Duodenal mucosa (tissue), 2 donors: ENCODE measurements at regions not wholly inside any gene's neighbourhood (a gene's known extent, or its start where the extent isn't known, plus 50 kb on each side); places are given as distances from the start of the nearest gene placed in this dataset.

Experiments used
- H3K27ac ChIP-seq: one replicate; pipeline ENCODE4 v1.7.0; 2013; ENCODE audit warnings: low read depth, low read length
- H3K27me3 ChIP-seq, 2 donors: one replicate each; pipeline ENCODE4 v1.7.0; 2013; ENCODE audit warnings: low read length in 2 of 2, control low read depth in 1 of 2; ENCODE audit not compliant: insufficient read depth in 2 of 2, control insufficient read depth in 1 of 2
- H3K36me3 ChIP-seq, 2 donors: one replicate each; pipeline ENCODE4 v1.7.0; 2013; ENCODE audit warnings: low read length in 2 of 2, control low read depth in 1 of 2; ENCODE audit not compliant: insufficient read depth in 2 of 2, control insufficient read depth in 1 of 2
- H3K4me1 ChIP-seq, 2 donors: one replicate each; pipeline ENCODE4 v1.7.0; 2013; ENCODE audit warnings: low read length in 2 of 2, control low read depth in 1 of 2; ENCODE audit not compliant: insufficient read depth in 2 of 2, control insufficient read depth in 1 of 2
- H3K4me3 ChIP-seq, 2 donors: one replicate each; pipeline ENCODE4 v1.7.0; 2013; ENCODE audit warnings: low read length in 2 of 2, low read depth in 1 of 2
- H3K9ac ChIP-seq, 2 donors: one replicate each; pipeline ENCODE4 v1.7.0; 2013; ENCODE audit warnings: low read length in 2 of 2, low read depth in 1 of 2
- H3K9me3 ChIP-seq, 2 donors: one replicate each; pipeline ENCODE4 v1.7.0; 2013; ENCODE audit warnings: low read length in 2 of 2, control low read depth in 1 of 2; ENCODE audit not compliant: control insufficient read depth in 1 of 2

DNA sequence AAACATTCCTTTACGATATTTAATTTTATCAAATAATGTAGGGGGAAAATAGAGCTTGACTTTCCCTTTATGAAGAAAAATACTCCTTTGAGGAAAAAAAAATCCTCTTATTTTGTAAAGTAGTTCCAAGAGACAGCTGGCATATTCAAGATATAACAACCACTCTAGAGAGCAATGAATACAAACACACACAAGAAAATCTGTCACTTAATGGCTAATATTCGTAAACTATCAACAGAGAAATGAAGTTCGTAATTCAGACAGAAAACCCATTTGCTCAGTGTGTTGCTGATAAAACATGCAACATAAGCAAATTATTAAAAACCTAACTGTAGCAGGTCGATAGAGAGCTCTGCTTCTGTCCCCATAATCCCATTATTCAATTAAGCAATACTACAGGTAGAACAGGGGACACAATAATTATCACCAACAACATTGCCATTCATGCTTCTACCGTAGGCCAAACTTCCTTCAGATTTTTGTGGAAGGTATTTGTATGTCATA lies 714.4 kb upstream of the MARCKS start:
- Histone ChIP-seq H3K9me3 (no peaks in the 10 kb centered on the region), H3K9ac (no peak overlapping the region), H3K4me1 (no peaks in the 10 kb centered on the region), H3K36me3 (no peaks in the 10 kb centered on the region), H3K27ac (no peak overlapping the region), H3K4me3 (no peak overlapping the region), H3K27me3 (no peaks in the 10 kb centered on the region)

DNA sequence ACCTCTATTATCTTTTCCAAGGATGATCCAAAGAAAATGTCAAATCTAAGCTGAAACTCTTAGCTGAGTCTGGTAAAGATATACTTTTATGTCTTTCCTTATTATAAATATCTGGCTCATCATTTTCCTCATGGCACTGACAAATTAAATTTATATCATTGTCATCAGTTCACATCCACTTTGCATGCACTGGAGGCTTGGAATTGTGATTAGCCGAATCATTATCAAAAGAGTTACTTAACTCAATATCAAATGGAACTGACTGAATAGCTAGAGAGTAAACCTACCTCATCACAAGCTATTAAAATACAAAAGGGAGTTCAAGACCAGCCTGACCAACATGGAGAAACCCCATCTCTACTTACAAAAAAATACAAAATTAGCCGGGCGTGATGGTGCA lies 713.9 kb upstream of the MARCKS start:
- H3K27ac ChIP-seq, result no peak overlapping the region
- no peak overlapping the region for H3K4me3 ChIP-seq
- no peaks in the 10 kb centered on the region for H3K36me3 ChIP-seq
- no peak overlapping the region for H3K9ac ChIP-seq
- no peaks in the 10 kb centered on the region for H3K4me1 ChIP-seq
- H3K9me3 ChIP-seq, result no peaks in the 10 kb centered on the region
- H3K27me3 ChIP-seq, result no peaks in the 10 kb centered on the region

DNA sequence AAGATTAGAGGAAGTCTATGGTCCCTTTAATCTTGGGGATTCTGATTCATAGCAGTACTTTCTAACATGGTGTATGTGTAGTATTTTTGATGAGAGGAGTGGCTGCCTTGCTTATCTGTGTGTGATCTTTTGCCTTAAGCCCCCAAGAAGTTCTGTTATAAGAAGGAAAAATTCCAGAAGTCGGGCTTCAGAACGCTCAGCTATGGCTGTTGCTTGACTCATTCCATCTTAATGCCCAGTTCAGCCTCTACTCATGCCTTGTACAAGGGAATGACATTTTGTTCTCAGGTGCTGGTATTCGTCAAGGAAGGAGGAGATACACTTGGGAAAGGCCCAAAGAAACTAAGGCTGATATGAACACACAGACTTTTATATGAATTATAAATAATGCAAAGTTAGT lies 713.0 kb upstream of the MARCKS start:
- Histone ChIP-seq H3K4me3 (no peak overlapping the region), H3K27ac (no peak overlapping the region)

DNA sequence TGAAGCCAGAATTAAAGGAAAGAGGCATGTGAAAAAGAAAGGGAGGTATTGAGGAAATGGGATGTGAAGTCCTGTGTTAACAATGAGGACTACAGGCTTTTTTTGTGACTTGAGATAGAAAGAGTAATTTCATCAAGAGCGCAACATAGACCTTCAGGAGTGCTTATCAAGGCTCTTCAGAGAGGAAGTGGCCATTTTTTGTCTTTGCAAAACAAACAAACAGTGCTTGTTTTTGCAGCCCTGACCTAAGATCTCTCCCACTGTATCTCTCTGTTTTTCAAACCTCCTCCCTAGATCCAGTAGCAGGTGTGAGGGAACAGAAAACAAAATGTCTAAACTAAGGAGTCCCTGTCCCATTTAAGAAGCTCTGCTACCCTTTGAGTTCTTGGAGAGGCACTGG lies 710.3 kb upstream of the MARCKS start:
- Histone ChIP-seq H3K27me3 (no peaks in the 10 kb centered on the region), H3K9me3 (no peaks in the 10 kb centered on the region)

More for the DNA sequence above, 713.0 kb upstream of the MARCKS start:
- no peaks in the 10 kb centered on the region for H3K4me1 ChIP-seq
- H3K36me3 ChIP-seq, result no peaks in the 10 kb centered on the region
- H3K27me3 ChIP-seq, result no peaks in the 10 kb centered on the region
- H3K9ac ChIP-seq, result no peak overlapping the region
- no peaks in the 10 kb centered on the region for H3K9me3 ChIP-seq

DNA sequence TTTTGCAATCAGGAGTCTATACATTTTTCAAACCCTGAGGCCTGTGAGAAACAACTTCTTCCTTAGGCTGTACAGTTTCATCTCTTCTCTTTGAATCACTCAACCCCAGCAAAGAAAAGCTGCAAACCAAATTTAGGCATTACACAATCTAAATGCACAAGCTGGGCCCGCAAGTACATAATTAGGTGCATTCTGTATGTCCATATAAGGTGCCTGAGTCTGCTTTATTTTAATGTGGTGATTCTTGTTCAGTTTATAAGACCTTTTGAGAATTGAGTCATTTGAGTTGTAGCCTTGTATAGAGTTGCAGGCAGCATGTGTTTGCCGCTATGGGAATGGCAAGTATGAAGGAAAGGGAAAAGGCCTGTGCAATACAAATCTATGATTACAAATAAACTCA lies 709.6 kb upstream of the MARCKS start:
- H3K9ac ChIP-seq, result no peak overlapping the region
- H3K9me3 ChIP-seq, result no peaks in the 10 kb centered on the region
- no peak overlapping the region for H3K4me3 ChIP-seq
- H3K27ac ChIP-seq, result no peak overlapping the region
- no peaks in the 10 kb centered on the region for H3K36me3 ChIP-seq
- no peaks in the 10 kb centered on the region for H3K27me3 ChIP-seq
- H3K4me1 ChIP-seq, result no peaks in the 10 kb centered on the region

More for the DNA sequence above, 710.3 kb upstream of the MARCKS start:
- H3K9ac ChIP-seq, result no peak overlapping the region
- H3K4me1 ChIP-seq, result no peaks in the 10 kb centered on the region
- H3K27ac ChIP-seq, result no peak overlapping the region
- no peaks in the 10 kb centered on the region for H3K36me3 ChIP-seq
- no peak overlapping the region for H3K4me3 ChIP-seq

DNA sequence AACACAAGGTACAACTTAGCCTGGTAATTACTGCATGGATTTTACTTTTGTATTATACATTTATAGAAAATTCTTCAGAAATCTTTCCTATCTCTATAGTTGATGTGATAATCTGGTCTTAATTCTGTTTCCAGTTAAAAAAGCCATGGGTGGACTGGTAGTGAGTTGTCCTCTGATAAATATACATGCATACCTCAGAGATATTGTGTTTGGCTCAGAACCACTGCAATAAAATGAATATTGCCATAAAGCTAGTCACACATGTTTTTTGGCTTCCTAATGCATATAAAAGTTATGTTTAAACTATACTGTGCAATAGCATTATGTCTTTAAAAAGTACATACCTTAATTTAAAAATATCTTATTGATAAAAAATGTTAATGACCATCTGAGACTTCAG lies 708.6 kb upstream of the MARCKS start:
- Histone ChIP-seq H3K27ac (no peak overlapping the region), H3K9me3 (no peaks in the 10 kb centered on the region), H3K36me3 (no peaks in the 10 kb centered on the region)

DNA sequence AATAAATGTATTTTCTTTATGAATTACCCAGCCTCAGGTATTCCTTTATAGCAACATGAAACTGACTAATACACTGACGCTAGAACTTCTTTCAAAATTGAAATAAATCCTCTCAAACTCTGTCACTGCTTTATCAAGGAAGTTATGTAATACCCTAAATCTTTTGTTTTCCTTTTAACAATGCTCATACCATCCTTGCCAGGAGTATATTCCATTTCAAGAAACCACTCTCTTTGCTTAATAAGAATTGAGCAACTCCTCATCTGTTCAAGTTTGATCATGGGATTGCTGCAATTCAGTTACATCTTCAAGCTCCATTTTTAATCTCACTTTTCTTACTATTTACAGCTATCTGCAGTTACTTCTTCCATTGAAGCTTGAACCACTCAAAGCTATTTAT lies 707.6 kb upstream of the MARCKS start:
- Histone ChIP-seq H3K4me1 (no peaks in the 10 kb centered on the region), H3K9me3 (no peaks in the 10 kb centered on the region), H3K27ac (no peak overlapping the region), H3K27me3 (no peaks in the 10 kb centered on the region), H3K4me3 (no peak overlapping the region), H3K36me3 (no peaks in the 10 kb centered on the region), H3K9ac (no peak overlapping the region)

More for the DNA sequence above, 708.6 kb upstream of the MARCKS start:
- Histone ChIP-seq H3K4me1 (no peaks in the 10 kb centered on the region), H3K27me3 (no peaks in the 10 kb centered on the region), H3K9ac (no peak overlapping the region), H3K4me3 (no peak overlapping the region)

DNA sequence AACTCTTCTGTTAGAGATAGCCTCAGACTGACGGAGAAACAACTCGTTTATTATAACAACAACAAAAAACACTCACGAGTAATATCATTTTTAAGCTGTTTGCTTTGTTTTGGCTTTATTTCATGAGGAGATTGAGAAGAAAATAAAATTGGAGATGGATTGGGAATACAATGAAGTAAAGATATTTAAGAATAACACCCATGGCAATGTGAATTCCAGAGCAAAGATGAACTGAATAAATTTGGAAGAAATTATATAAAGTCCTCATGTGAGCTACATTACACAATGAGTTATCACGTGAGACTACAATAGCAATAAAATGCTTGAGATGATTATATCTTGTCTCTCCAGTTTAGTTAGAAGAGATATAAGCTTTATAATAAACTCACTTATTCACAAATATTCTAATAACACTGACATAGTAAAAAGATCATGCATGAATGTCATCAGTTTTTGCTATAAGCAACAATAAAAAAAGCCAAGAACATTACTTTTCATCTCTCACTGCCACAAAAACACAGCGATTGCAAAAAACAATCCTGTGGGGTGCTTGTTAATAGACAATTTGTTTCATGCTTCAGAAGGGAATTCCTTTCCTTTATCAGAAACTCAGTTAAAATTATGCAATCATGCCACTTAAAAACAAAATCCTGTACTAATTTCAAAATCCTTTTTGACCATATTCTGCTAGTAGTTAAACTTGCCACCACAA lies 696.7 kb upstream of the MARCKS start:
- no peaks in the 10 kb centered on the region for H3K4me1 ChIP-seq
- H3K4me3 ChIP-seq, result no peak overlapping the region
- H3K36me3 ChIP-seq, result no peaks in the 10 kb centered on the region
- no peak overlapping the region for H3K27ac ChIP-seq
- no peaks in the 10 kb centered on the region for H3K9me3 ChIP-seq
- no peak overlapping the region for H3K9ac ChIP-seq
- no peaks in the 10 kb centered on the region for H3K27me3 ChIP-seq

DNA sequence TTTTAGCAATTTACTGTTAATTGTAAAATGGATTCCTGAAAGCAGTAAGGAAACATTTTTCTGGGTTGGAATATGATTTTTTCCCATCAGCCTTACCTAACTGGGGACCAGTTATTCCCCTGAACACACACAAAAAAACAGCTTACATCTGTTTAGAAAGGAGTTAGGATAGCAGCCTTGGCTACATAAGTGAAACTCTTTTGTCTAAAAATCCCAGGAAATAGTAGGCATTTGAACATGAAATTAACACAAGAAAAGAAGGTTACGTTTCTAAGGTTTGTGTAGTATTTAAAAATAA lies 696.2 kb upstream of the MARCKS start:
- no peaks in the 10 kb centered on the region for H3K27me3 ChIP-seq
- no peak overlapping the region for H3K4me3 ChIP-seq
- no peak overlapping the region for H3K27ac ChIP-seq
- no peak overlapping the region for H3K9ac ChIP-seq
- no peaks in the 10 kb centered on the region for H3K4me1 ChIP-seq
- H3K36me3 ChIP-seq, result no peaks in the 10 kb centered on the region
- H3K9me3 ChIP-seq, result no peaks in the 10 kb centered on the region

DNA sequence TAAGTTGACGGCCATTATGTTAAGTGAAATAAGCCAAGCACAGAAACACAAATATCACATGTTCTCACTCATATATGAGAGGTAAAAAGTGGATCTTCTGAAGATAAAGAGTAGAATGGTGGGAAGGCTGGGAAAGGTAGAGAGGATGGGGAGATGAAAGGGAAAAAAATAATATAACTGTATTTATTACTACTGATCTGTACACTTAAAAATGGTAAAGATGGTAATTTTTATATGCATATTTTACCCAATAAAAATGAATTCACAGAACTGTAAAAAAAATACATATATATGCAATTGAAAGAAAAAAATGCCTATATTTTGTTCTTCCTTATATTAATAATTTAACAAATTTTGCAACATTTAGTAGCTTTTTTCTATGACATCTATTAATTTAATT lies 694.4 kb upstream of the MARCKS start:
- Histone ChIP-seq H3K9me3 (no peaks in the 10 kb centered on the region), H3K27me3 (no peaks in the 10 kb centered on the region), H3K9ac (no peak overlapping the region), H3K36me3 (no peaks in the 10 kb centered on the region), H3K4me1 (no peaks in the 10 kb centered on the region), H3K4me3 (no peak overlapping the region), H3K27ac (no peak overlapping the region)

DNA sequence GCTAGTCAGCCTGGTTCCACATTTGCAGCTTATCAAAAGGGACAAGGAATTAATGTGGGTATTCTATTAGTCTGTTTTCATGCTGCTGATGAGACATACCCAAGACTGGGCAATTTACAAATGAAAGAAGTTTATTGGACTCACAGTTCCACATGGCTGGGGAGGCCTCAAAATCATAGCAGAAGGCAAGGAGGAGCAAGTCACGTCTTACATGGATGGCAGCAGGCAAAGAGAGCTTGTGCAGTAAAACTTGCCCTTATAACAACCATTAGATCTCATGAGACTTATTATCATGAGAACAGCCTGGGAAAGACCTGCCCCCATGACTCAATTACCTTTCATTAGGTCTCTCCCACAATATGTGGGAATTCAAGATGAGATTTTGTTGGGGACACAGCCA lies 689.1 kb upstream of the MARCKS start:
- H3K9ac ChIP-seq, result no peak overlapping the region

More for the DNA sequence above, 689.1 kb upstream of the MARCKS start:
- H3K27ac ChIP-seq, result no peak overlapping the region
- H3K36me3 ChIP-seq, result no peaks in the 10 kb centered on the region
- H3K4me1 ChIP-seq, result no peaks in the 10 kb centered on the region
- no peak overlapping the region for H3K4me3 ChIP-seq
- H3K27me3 ChIP-seq, result no peaks in the 10 kb centered on the region
- peaks cover 0 to 3% of the 10 kb centered on the region in 2 donors for H3K9me3 ChIP-seq
